ENCODE measurements at regions not wholly inside any gene's neighbourhood (a gene's known extent, or its start where the extent isn't known, plus 50 kb on each side); places are given as distances from the start of the nearest gene placed in this dataset.

DNA sequence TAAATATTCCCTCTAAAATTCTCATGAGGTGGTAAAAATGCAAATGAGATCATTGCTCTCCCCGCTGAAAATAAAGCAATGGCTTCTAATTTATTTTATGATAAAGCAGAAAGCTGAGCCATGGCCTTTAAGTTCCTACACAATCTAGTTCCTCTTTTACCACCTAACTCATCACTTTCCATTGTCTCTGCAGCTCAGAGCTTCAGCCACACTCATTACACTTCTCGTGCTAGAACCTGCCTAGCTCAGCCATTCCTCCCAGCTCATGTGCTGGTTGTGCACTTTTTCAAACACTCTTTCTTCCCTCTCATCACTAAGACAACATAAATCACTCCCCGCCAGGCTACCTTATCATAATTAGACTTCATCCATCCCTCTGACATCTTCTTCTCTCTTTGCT lies 1112.1 kb upstream of the PRKX start:
- ATAC-seq (ENCODE audit: low read depth): no peak
- no peak overlapping the region for H2AFZ ChIP-seq (replicated peaks; ENCODE audit: low read length, poor library complexity)
- dilution Hi-C loops (cut with HindIII; ENCODE audit: low sequenced_read_pairs, unreplicated experiment): no loop called here

More for the DNA sequence above, 1112.1 kb upstream of the PRKX start:
- in situ Hi-C loops (cut with MboI; ENCODE audit: low sequenced_read_pairs): no loop called here
- no peak overlapping the region for H3K27ac ChIP-seq (ENCODE audit: insufficient read depth, low read length)
- WGBS, 2 experiments (ENCODE audit: extremely low coverage in 2 of 2, insufficient read length in 1 of 2): 25% methylated on average over 1 of the region's 3 CpGs; no CpG with 5 or more reads in 1 of the 2 experiments
- H4K91ac ChIP-seq (ENCODE audit: insufficient read depth, low read depth, low read length): no peak overlapping the region
- CTCF ChIA-PET: no interaction called here
- no peaks in the 10 kb centered on the region for H4K20me1 ChIP-seq (ENCODE audit: insufficient read depth, low read length)
- TF ChIP-seq BHLHE40 (IDR thresholded peaks at IDR 0.05; ENCODE audit: low read depth, low read length): no peak
- no peak for TF ChIP-seq RCOR1 (IDR thresholded peaks at IDR 0.05; ENCODE audit: insufficient replicate concordance, low read length)
- TF ChIP-seq, protein P1, sequence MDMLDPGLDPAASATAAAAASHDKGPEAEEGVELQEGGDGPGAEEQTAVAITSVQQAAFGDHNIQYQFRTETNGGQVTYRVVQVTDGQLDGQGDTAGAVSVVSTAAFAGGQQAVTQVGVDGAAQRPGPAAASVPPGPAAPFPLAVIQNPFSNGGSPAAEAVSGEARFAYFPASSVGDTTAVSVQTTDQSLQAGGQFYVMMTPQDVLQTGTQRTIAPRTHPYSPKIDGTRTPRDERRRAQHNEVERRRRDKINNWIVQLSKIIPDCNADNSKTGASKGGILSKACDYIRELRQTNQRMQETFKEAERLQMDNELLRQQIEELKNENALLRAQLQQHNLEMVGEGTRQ (IDR thresholded peaks at IDR 0.05; ENCODE audit: low read depth, low read length): no peak
- no peak for TF ChIP-seq RAD21 (IDR thresholded peaks at IDR 0.05; ENCODE audit: low read length)
- no peak for TF ChIP-seq CHD1 (IDR thresholded peaks at IDR 0.05; ENCODE audit: low read depth, low read length)
- no peak for TF ChIP-seq FOS (IDR thresholded peaks at IDR 0.05; ENCODE audit: low read depth, low read length)
- no peak for TF ChIP-seq SMC3 (IDR thresholded peaks at IDR 0.05; ENCODE audit: low read depth, low read length)
- no peak for TF ChIP-seq MXI1 (IDR thresholded peaks at IDR 0.05; ENCODE audit: borderline replicate concordance, low read depth, low read length)
- H3K79me1 ChIP-seq (ENCODE audit: low read depth in 1 of 2, low read length in 2 of 2): no peaks in the 10 kb centered on the region
- H2AK5ac ChIP-seq (ENCODE audit: low read depth, low read length): no peak overlapping the region
- no peak overlapping the region for H2BK15ac ChIP-seq (ENCODE audit: low read depth, low read length)
- no peak overlapping the region for H3K56ac ChIP-seq (ENCODE audit: extremely low read depth, insufficient read depth, low read length)
- BruUV-seq (replicated peaks): no TSS peak
- no peaks in the 10 kb centered on the region for H3K36me3 ChIP-seq (ENCODE audit: control insufficient read depth, insufficient read depth, low read length)
- no peak overlapping the region for H3K4me3 ChIP-seq (ENCODE audit: insufficient read depth, low read depth, low read length)
- no peak overlapping the region for H3K9ac ChIP-seq (ENCODE audit: low read depth, low read length)
- H3K4me1 ChIP-seq (ENCODE audit: control insufficient read depth, insufficient read depth, low read length): no peaks in the 10 kb centered on the region
- H3K27me3 ChIP-seq (ENCODE audit: control insufficient read depth, insufficient read depth, low read length): no peaks in the 10 kb centered on the region
- intact Hi-C loops (cut with micrococcal nuclease): no loop called here
- H3K4me2 ChIP-seq (ENCODE audit: low read depth, low read length): no peak overlapping the region
- POLR2A ChIA-PET (ENCODE audit: unreplicated experiment): no interaction called here
- no peak overlapping the region for H4K8ac ChIP-seq (ENCODE audit: low read depth in 2 of 2, low read length in 2 of 2)
- H2AK9ac ChIP-seq (replicated peaks; ENCODE audit: low read depth, low read length, poor library complexity): no peak overlapping the region
- no peaks in the 10 kb centered on the region for H3K9me1 ChIP-seq (ENCODE audit: insufficient read depth, low read length)
- H4K5ac ChIP-seq (ENCODE audit: low read depth, low read length): no peak overlapping the region
- no peak for DNase-seq
- H3K9me3 ChIP-seq (ENCODE audit: control insufficient read depth, insufficient read depth, low read length): peaks cover 8% of the 10 kb centered on the region
- H3K14ac ChIP-seq (replicated peaks; ENCODE audit: low read depth, low read length): no peak overlapping the region
- no peak overlapping the region for H3K23ac ChIP-seq (ENCODE audit: low read depth, low read length)
- no peak overlapping the region for H3K4ac ChIP-seq (ENCODE audit: low read depth, low read length)
- H2BK20ac ChIP-seq (ENCODE audit: low read depth, low read length): no peak overlapping the region
- H2BK5ac ChIP-seq (ENCODE audit: low read depth, low read length, poor library complexity, severe bottlenecking): no peak overlapping the region
- no peak overlapping the region for H2BK120ac ChIP-seq (ENCODE audit: low read depth, low read length)
- no peak overlapping the region for H3K18ac ChIP-seq (ENCODE audit: low read depth, low read length)

All from IMR-90 (cell line).